ENCODE measurements at regions not wholly inside any gene's neighbourhood (a gene's known extent, or its start where the extent isn't known, plus 50 kb on each side); places are given as distances from the start of the nearest gene placed in this dataset.

DNA sequence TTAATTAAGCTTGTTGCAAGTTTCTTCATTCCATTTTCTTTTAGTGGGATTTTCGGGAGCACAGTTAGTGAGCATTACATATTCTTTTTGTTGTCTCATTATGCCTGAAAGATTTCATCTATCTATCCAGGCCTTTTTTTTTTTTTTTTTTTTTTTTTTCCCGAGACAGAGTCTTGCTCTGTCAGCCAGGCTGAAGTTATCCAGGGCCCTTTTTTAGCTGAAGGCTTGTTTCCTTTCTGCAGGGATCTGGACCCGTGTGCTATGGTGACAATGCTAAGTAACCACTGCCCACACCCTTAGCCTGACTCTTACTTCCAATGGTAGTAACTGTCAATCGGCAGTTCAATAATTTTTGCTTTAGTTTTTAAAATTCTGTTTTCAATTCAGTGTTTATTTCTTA is 190.8 kb upstream of the MTPN start:
- TF ChIP-seq, protein P1, sequence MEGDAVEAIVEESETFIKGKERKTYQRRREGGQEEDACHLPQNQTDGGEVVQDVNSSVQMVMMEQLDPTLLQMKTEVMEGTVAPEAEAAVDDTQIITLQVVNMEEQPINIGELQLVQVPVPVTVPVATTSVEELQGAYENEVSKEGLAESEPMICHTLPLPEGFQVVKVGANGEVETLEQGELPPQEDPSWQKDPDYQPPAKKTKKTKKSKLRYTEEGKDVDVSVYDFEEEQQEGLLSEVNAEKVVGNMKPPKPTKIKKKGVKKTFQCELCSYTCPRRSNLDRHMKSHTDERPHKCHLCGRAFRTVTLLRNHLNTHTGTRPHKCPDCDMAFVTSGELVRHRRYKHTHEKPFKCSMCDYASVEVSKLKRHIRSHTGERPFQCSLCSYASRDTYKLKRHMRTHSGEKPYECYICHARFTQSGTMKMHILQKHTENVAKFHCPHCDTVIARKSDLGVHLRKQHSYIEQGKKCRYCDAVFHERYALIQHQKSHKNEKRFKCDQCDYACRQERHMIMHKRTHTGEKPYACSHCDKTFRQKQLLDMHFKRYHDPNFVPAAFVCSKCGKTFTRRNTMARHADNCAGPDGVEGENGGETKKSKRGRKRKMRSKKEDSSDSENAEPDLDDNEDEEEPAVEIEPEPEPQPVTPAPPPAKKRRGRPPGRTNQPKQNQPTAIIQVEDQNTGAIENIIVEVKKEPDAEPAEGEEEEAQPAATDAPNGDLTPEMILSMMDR (IDR thresholded peaks at IDR 0.05 in 4 of 5, conservative IDR thresholded peaks at IDR 0.05 in 1 of 5) = no peak
- no peak for TF ChIP-seq POLR2A (IDR thresholded peaks at IDR 0.05)

All from gastrocnemius medialis (tissue), 4 donors.